H9 (cell line): ENCODE measurements at regions not wholly inside any gene's neighbourhood (a gene's known extent, or its start where the extent isn't known, plus 50 kb on each side); places are given as distances from the start of the nearest gene placed in this dataset.

ENCODE experiments used
- DNase-seq: peaks from one replicate; pipeline ENCODE4 v3.0.0-alpha.2; 2017
- H2AFZ ChIP-seq: one replicate; pipeline ENCODE4 v1.6.1; 2013; ENCODE audit warnings: mild to moderate bottlenecking, low read length, control low read depth, moderate library complexity
- H2AK5ac ChIP-seq: 2 replicates; pipeline ENCODE4 v1.6.1; 2013; ENCODE audit warnings: low read length, control low read depth, mixed read lengths; ENCODE audit not compliant: insufficient read length
- H2BK120ac ChIP-seq: one replicate; pipeline ENCODE4 v1.6.1; 2013; ENCODE audit warnings: low read depth, mild to moderate bottlenecking, low read length, control low read depth, inconsistent platforms; ENCODE audit not compliant: poor library complexity, severe bottlenecking
- H2BK12ac ChIP-seq: 2 replicates; pipeline ENCODE4 v1.6.1; 2013; ENCODE audit warnings: low read length, control low read depth, mixed read lengths, low read depth; ENCODE audit not compliant: insufficient read length
- H2BK15ac ChIP-seq: 2 replicates; pipeline ENCODE4 v1.6.1; 2013; ENCODE audit warnings: low read depth, low read length, control low read depth
- H2BK20ac ChIP-seq: one replicate; pipeline ENCODE4 v1.6.1; 2013; ENCODE audit warnings: low read depth, mild to moderate bottlenecking, low read length, control low read depth, inconsistent platforms; ENCODE audit not compliant: poor library complexity, severe bottlenecking
- H2BK5ac ChIP-seq: 2 replicates; pipeline ENCODE4 v1.6.1; 2013; ENCODE audit warnings: low read length, control low read depth, mixed read lengths; ENCODE audit not compliant: insufficient read length
- H3K14ac ChIP-seq: 2 replicates; pipeline ENCODE4 v1.6.1; 2013; ENCODE audit warnings: low read length, control low read depth; ENCODE audit not compliant: insufficient read depth
- H3K18ac ChIP-seq: 2 replicates; pipeline ENCODE4 v1.6.1; 2013; ENCODE audit warnings: low read depth, mild to moderate bottlenecking, mixed read lengths, low read length, control low read depth; ENCODE audit not compliant: insufficient read length
- H3K23ac ChIP-seq: 2 replicates; pipeline ENCODE4 v1.6.1; 2013; ENCODE audit warnings: low read length, control low read depth, mixed read lengths, low read depth; ENCODE audit not compliant: insufficient read length
- H3K23me2 ChIP-seq: 2 replicates; pipeline ENCODE4 v1.6.1; 2013; ENCODE audit warnings: low read depth, mild to moderate bottlenecking, mixed read lengths, low read length, control low read depth; ENCODE audit not compliant: insufficient read length, poor library complexity, severe bottlenecking
- H3K27ac ChIP-seq: 2 replicates; pipeline ENCODE4 v1.5.1; 2013; ENCODE audit warnings: low read length, control low read depth, mixed read lengths, low read depth; ENCODE audit not compliant: insufficient read length
- H3K27me3 ChIP-seq: 2 replicates; pipeline ENCODE4 v1.6.1; 2013; ENCODE audit warnings: low read length, control low read depth, inconsistent platforms; ENCODE audit not compliant: insufficient read depth
- H3K4ac ChIP-seq: 2 replicates; pipeline ENCODE4 v1.6.1; 2013; ENCODE audit warnings: low read depth, mild to moderate bottlenecking, control low read depth, inconsistent platforms, low read length, moderate library complexity
- H3K4me1 ChIP-seq: 2 replicates; pipeline ENCODE4 v1.6.1; 2013; ENCODE audit warnings: low read length, control low read depth, inconsistent platforms; ENCODE audit not compliant: insufficient read depth
- H3K4me2 ChIP-seq: 2 replicates; pipeline ENCODE4 v1.6.1; 2013; ENCODE audit warnings: low read length, control low read depth, mixed read lengths; ENCODE audit not compliant: insufficient read length, insufficient read depth
- H3K56ac ChIP-seq: 2 replicates; pipeline ENCODE4 v1.6.1; 2013; ENCODE audit warnings: low read depth, mild to moderate bottlenecking, mixed read lengths, low read length, control low read depth; ENCODE audit not compliant: insufficient read length
- H3K79me1 ChIP-seq: 2 replicates; pipeline ENCODE4 v1.6.1; 2013; ENCODE audit warnings: low read depth, mild to moderate bottlenecking, moderate library complexity, low read length, control low read depth, inconsistent platforms; ENCODE audit not compliant: insufficient read depth, poor library complexity, severe bottlenecking
- H3K79me2 ChIP-seq: 2 replicates; pipeline ENCODE4 v1.6.1; 2013; ENCODE audit warnings: low read length, control low read depth, inconsistent platforms; ENCODE audit not compliant: insufficient read depth
- H3K9ac ChIP-seq: 2 replicates; pipeline ENCODE4 v1.6.1; 2013; ENCODE audit warnings: low read length, control low read depth, mixed read lengths; ENCODE audit not compliant: insufficient read length; ENCODE audit errors: extremely low read depth
- H3K9me3 ChIP-seq: one replicate; pipeline ENCODE4 v1.6.1; 2013; ENCODE audit warnings: low read depth, low read length, inconsistent platforms; ENCODE audit not compliant: control insufficient read depth
- H3T11ph ChIP-seq: one replicate; pipeline ENCODE4 v1.6.1; 2013; ENCODE audit warnings: mild to moderate bottlenecking, low read length, control low read depth, inconsistent platforms
- H4K20me1 ChIP-seq: one replicate; pipeline ENCODE4 v1.6.1; 2013; ENCODE audit not compliant: control insufficient read depth, insufficient read length, insufficient read depth
- H4K5ac ChIP-seq: 2 replicates; pipeline ENCODE4 v1.6.1; 2013; ENCODE audit warnings: low read depth, mild to moderate bottlenecking, mixed read lengths, low read length, control low read depth; ENCODE audit not compliant: insufficient read length
- H4K8ac ChIP-seq: replicated peaks from 2 replicates; pipeline ENCODE4 v1.6.1; 2013; ENCODE audit warnings: low read length, control low read depth, mixed read lengths, low read depth; ENCODE audit not compliant: insufficient read length
- H4K91ac ChIP-seq: 2 replicates; pipeline ENCODE4 v1.6.1; 2013; ENCODE audit warnings: low read depth, mild to moderate bottlenecking, moderate library complexity, mixed read lengths, low read length, control low read depth; ENCODE audit not compliant: insufficient read length
- H3K27ac Mint-ChIP-seq, 3 experiments: 2 replicates in 2 of 3; 3 replicates in 1 of 3; pipeline ENCODE4 v1.8.0; 2020 to 2021; ENCODE audit warnings: mixed read lengths in 3 of 3, mild to moderate bottlenecking in 1 of 3, moderate library complexity in 1 of 3
- H3K27me3 Mint-ChIP-seq: 2 replicates; pipeline ENCODE4 v1.8.0; 2021; ENCODE audit warnings: low read depth, mild to moderate bottlenecking, moderate library complexity, mixed read lengths
- H3K36me3 Mint-ChIP-seq, 3 experiments: 2 replicates in 2 of 3; 3 replicates in 1 of 3; pipeline ENCODE4 v1.8.0; 2020 to 2021; ENCODE audit warnings: low read depth in 3 of 3, mixed read lengths in 3 of 3; ENCODE audit not compliant: insufficient read depth in 1 of 3
- H3K4me1 Mint-ChIP-seq, 2 experiments: 2 replicates each; pipeline ENCODE4 v1.8.0; 2020; ENCODE audit warnings: mixed read lengths in 2 of 2
- H3K4me3 Mint-ChIP-seq, 2 experiments: 2 replicates in 1 of 2; 3 replicates in 1 of 2; pipeline ENCODE4 v1.8.0; 2020 to 2021; ENCODE audit warnings: mild to moderate bottlenecking in 2 of 2, mixed read lengths in 2 of 2, moderate library complexity in 1 of 2
- H3K9me3 Mint-ChIP-seq, 2 experiments: 2 replicates in 1 of 2; 3 replicates in 1 of 2; pipeline ENCODE4 v1.8.0; 2020; ENCODE audit warnings: mild to moderate bottlenecking in 2 of 2, mixed read lengths in 2 of 2, moderate library complexity in 1 of 2
- CTCF ChIP-seq: fragments of 200-600 bp; sonication (generic); conservative IDR thresholded peaks from 3 replicates; pipeline ENCODE4 v1.8.0; 2021; ENCODE audit warnings: antibody characterized with exemption, mild to moderate bottlenecking
- WGBS: extraction: QIAGEN DNeasy Blood & Tissue Kit; methylation state at CpG from one replicate; pipeline ENCODE4 v1.1.7; 2013; ENCODE audit warnings: missing lambda C conversion rate, low lambda C conversion rate, mixed read lengths; ENCODE audit not compliant: insufficient read length; ENCODE audit errors: extremely low coverage; 5-methylcytosine and 5-hydroxymethylcytosine counted together

GRCh38 chr15:62624547-62625378 is 417.8 kb upstream of the TPM1 start:
- Histone ChIP-seq H3K23ac (no peak overlapping the region), H3K4me2 (no peak overlapping the region), H2AK5ac (no peak overlapping the region), H3K9me3 (no peaks in the 10 kb centered on the region), H4K91ac (no peak overlapping the region), H3K56ac (no peak overlapping the region), H2BK15ac (no peak overlapping the region), H3K4ac (no peak overlapping the region), H2BK120ac (no peak overlapping the region), H3K14ac (no peak overlapping the region), H4K20me1 (peaks cover 3% of the 10 kb centered on the region), H4K5ac (no peak overlapping the region), H3K4me1 (no peaks in the 10 kb centered on the region), H4K8ac (no peak overlapping the region), H2BK5ac (no peak overlapping the region), H3K9ac (no peak overlapping the region), H2BK20ac (no peak overlapping the region), H3K79me1 (no peaks in the 10 kb centered on the region), H3K23me2 (no peaks in the 10 kb centered on the region), H3T11ph (no peak overlapping the region), H3K18ac (no peak overlapping the region), H2AFZ (no peak overlapping the region), H3K27ac (no peak overlapping the region), H2BK12ac (no peak overlapping the region), H3K79me2 (no peaks in the 10 kb centered on the region), H3K27me3 (no peaks in the 10 kb centered on the region)
- no peak for DNase-seq
- no peaks in the 10 kb centered on the region for H3K9me3 Mint-ChIP-seq
- peak overlapping the region in 1 of 3 experiments; percentile 70; a peak in 1 of 7 replicates for H3K27ac Mint-ChIP-seq
- no peaks in the 10 kb centered on the region for H3K27me3 Mint-ChIP-seq
- H3K4me3 Mint-ChIP-seq, result no peak overlapping the region
- H3K36me3 Mint-ChIP-seq, result no peaks in the 10 kb centered on the region
- TF ChIP-seq CTCF, result no peak
- no peaks in the 10 kb centered on the region for H3K4me1 Mint-ChIP-seq
- WGBS, result no CpG with 5 or more reads among the region's 7 CpGs
